ENCODE measurements at regions not wholly inside any gene's neighbourhood (a gene's known extent, or its start where the extent isn't known, plus 50 kb on each side); places are given as distances from the start of the nearest gene placed in this dataset.

- TF ChIP-seq EZH2 (IDR thresholded peaks at IDR 0.05; ENCODE audit: low read depth, unreplicated experiment) (no peak), ZNF331 (CRISPR knock-in tag; IDR thresholded peaks at IDR 0.05; ENCODE audit: low read depth) (no peak), POLR2AphosphoS5 (IDR thresholded peaks at IDR 0.05; ENCODE audit: low read depth) (no peak), STAT1 (IDR thresholded peaks at IDR 0.05; ENCODE audit: unreplicated experiment) (no peak), JUNB (IDR thresholded peaks at IDR 0.05; ENCODE audit: unreplicated experiment) (no peak)
These were observed 77.9 kb upstream of the ATG10 start (continued) for GRCh38 chr5:81893961-81894360.

- TF ChIP-seq ETS1 (IDR thresholded peaks at IDR 0.05) (no peak), CTCF (conservative IDR thresholded peaks at IDR 0.05; ENCODE audit: low read depth in 2 of 2) (peak in 1 of 2 experiments; percentile 39; a peak in 2 of 4 replicates)
- no peaks in the 10 kb centered on the region for H3K79me2 ChIP-seq (replicated peaks; ENCODE audit: insufficient read depth)
- Mint-ChIP-seq H3K36me3 (ENCODE audit: low read depth) (peaks cover 9% of the 10 kb centered on the region), H3K9me3 (peaks cover 12% of the 10 kb centered on the region), H3K27ac (no peak overlapping the region), H3K4me1 (peaks cover 13% of the 10 kb centered on the region), H3K4me3 (no peak overlapping the region), H3K27me3 (ENCODE audit: insufficient read depth, low read depth, poor library complexity) (peaks cover 2% of the 10 kb centered on the region)
- peaks cover 4% of the 10 kb centered on the region; the same call in 1 of the 2 replicates for H3K9me2 ChIP-seq (ENCODE audit: insufficient read depth)
- no peak overlapping the region for H3K4me2 ChIP-seq
- H3K27ac ChIP-seq (ENCODE audit: low read depth) = no peak overlapping the region
- no peaks in the 10 kb centered on the region; the same call in 1 of the 2 replicates for H3K36me3 ChIP-seq (ENCODE audit: insufficient read depth)
- H3F3A ChIP-seq (replicated peaks; ENCODE audit: low read depth) = no peaks in the 10 kb centered on the region
- H4K20me1 ChIP-seq (replicated peaks; ENCODE audit: insufficient read depth) = no peaks in the 10 kb centered on the region
- no peaks in the 10 kb centered on the region for H3K27me3 ChIP-seq (ENCODE audit: insufficient read depth)
- no peak overlapping the region for H2AFZ ChIP-seq
- ATAC-seq = no peak
- no peaks in the 10 kb centered on the region for H3K4me1 ChIP-seq (ENCODE audit: insufficient read depth)
- no peak for DNase-seq (ENCODE audit: low spot score)
- H3K4me3 ChIP-seq = no peak overlapping the region
These were observed 87.0 kb upstream of the ATG10 start for GRCh38 chr5:81884871-81885270.

- H3K4me2 ChIP-seq = no peak overlapping the region
- DNase-seq (ENCODE audit: low spot score) (no peak), ATAC-seq (no peak)
- H3K79me2 ChIP-seq (replicated peaks; ENCODE audit: insufficient read depth) = no peaks in the 10 kb centered on the region
- Mint-ChIP-seq H3K4me1 (peaks cover 13% of the 10 kb centered on the region), H3K36me3 (ENCODE audit: low read depth) (no peaks in the 10 kb centered on the region), H3K9me3 (no peaks in the 10 kb centered on the region), H3K27ac (no peak overlapping the region), H3K4me3 (no peak overlapping the region), H3K27me3 (ENCODE audit: insufficient read depth, low read depth, poor library complexity) (no peaks in the 10 kb centered on the region)
- H3K27me3 ChIP-seq (ENCODE audit: insufficient read depth) = no peaks in the 10 kb centered on the region
- H3K9me2 ChIP-seq (ENCODE audit: insufficient read depth) = peaks cover 2% of the 10 kb centered on the region; the same call in 1 of the 2 replicates
- H3K27ac ChIP-seq (ENCODE audit: low read depth) = no peak overlapping the region
- no peaks in the 10 kb centered on the region for H4K20me1 ChIP-seq (replicated peaks; ENCODE audit: insufficient read depth)
- no peaks in the 10 kb centered on the region; the same call in 1 of the 2 replicates for H3K36me3 ChIP-seq (ENCODE audit: insufficient read depth)
- no peaks in the 10 kb centered on the region for H3F3A ChIP-seq (replicated peaks; ENCODE audit: low read depth)
- H3K4me3 ChIP-seq = no peak overlapping the region
- H2AFZ ChIP-seq = peak overlapping the region; percentile 82; the same call in 1 of the 2 replicates
- no peaks in the 10 kb centered on the region for H3K4me1 ChIP-seq (ENCODE audit: insufficient read depth)
- TF ChIP-seq ZNF114 (CRISPR knock-in tag; IDR thresholded peaks at IDR 0.05) = no peak
- no peak for TF ChIP-seq CREB1 (CRISPR knock-in tag; IDR thresholded peaks at IDR 0.05; ENCODE audit: low read depth)
- no peak for TF ChIP-seq STAT1 (IDR thresholded peaks at IDR 0.05; ENCODE audit: unreplicated experiment)
- TF ChIP-seq ZNF331 (CRISPR knock-in tag; IDR thresholded peaks at IDR 0.05; ENCODE audit: low read depth) = no peak
- no peak for TF ChIP-seq EZH2phosphoT487 (IDR thresholded peaks at IDR 0.05; ENCODE audit: unreplicated experiment)
- no peak for TF ChIP-seq EZH2 (IDR thresholded peaks at IDR 0.05; ENCODE audit: low read depth, unreplicated experiment)
- TF ChIP-seq ZNF462 (CRISPR knock-in tag; IDR thresholded peaks at IDR 0.05) = no peak
These were observed 88.5 kb upstream of the ATG10 start for GRCh38 chr5:81883371-81883770.

Data from GM23338 (cell line).